Peyer's patch (tissue), 4 donors: ENCODE measurements at regions not wholly inside any gene's neighbourhood (a gene's known extent, or its start where the extent isn't known, plus 50 kb on each side); places are given as distances from the start of the nearest gene placed in this dataset.

Experiments used
- POLR2A ChIP-seq, 2 donors: fragments of 450-650 bp; IDR thresholded peaks; one replicate each; pipeline ENCODE4 v1.5.1; 2017; ENCODE audit warnings: antibody characterized with exemption in 2 of 2, mild to moderate bottlenecking in 2 of 2, moderate library complexity in 2 of 2
- TF ChIP-seq, protein P1 (sequence below), 6 experiments: fragments of 450-650 bp in 4 of 6; fragments of 200-600 bp in 2 of 6; sonication (generic) in 1 of 6; IDR thresholded peaks; one replicate each; pipeline ENCODE4 v1.5.1; 2017 to 2019; ENCODE audit warnings: antibody characterized with exemption in 6 of 6, mild to moderate bottlenecking in 3 of 6, moderate library complexity in 1 of 6

DNA sequence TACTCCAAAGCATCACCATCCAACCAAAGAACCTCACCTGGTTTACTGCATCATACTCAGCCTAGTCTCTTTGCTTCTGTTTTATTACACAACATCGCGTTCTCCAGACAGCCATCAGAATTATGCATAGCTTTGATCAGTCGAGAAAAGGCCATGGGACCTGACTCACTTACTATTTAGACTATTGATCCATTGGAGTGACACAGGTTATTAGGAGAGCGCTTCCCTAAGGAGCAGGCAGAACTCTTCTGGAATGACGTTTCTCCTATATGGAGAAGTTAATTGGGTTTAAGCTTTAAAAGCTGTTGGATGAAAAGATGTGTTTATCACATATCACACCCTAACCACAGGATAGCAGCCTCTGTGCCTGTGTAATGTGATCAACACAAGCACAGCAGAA is 649.1 kb upstream of the SLC10A2 start:
- no peak for TF ChIP-seq POLR2A (IDR thresholded peaks at IDR 0.05)
- TF ChIP-seq, protein P1, sequence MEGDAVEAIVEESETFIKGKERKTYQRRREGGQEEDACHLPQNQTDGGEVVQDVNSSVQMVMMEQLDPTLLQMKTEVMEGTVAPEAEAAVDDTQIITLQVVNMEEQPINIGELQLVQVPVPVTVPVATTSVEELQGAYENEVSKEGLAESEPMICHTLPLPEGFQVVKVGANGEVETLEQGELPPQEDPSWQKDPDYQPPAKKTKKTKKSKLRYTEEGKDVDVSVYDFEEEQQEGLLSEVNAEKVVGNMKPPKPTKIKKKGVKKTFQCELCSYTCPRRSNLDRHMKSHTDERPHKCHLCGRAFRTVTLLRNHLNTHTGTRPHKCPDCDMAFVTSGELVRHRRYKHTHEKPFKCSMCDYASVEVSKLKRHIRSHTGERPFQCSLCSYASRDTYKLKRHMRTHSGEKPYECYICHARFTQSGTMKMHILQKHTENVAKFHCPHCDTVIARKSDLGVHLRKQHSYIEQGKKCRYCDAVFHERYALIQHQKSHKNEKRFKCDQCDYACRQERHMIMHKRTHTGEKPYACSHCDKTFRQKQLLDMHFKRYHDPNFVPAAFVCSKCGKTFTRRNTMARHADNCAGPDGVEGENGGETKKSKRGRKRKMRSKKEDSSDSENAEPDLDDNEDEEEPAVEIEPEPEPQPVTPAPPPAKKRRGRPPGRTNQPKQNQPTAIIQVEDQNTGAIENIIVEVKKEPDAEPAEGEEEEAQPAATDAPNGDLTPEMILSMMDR (IDR thresholded peaks at IDR 0.05): no peak
